Spinal cord (tissue), 9 donors: ENCODE measurements at regions not wholly inside any gene's neighbourhood (a gene's known extent, or its start where the extent isn't known, plus 50 kb on each side); places are given as distances from the start of the nearest gene placed in this dataset.
A peak's percentile ranks its signal among the peaks of the same experiment; 100 is the strongest.
"Not testable (repeated sequence)": the region's sequence is repeated elsewhere in the genome, so short reads cannot be mapped to it uniquely, and the experiment has no call there.

Source experiments
- DNase-seq, 6 donors: peaks; one replicate each; pipeline versions ENCODE4 v3.0.0 to v3.0.0-alpha.2; 2013 to 2015; ENCODE audit warnings: low spot score in 6 of 6, low read depth in 4 of 6
- H3K27ac ChIP-seq: one replicate; pipeline ENCODE4 v1.5.1; 2013; ENCODE audit warnings: low read depth, low read length, control low read depth
- H3K27me3 ChIP-seq: one replicate; pipeline ENCODE4 v1.6.1; 2013; ENCODE audit warnings: low read length; ENCODE audit not compliant: control insufficient read depth, insufficient read depth
- H3K36me3 ChIP-seq: one replicate; pipeline ENCODE4 v1.6.1; 2013; ENCODE audit warnings: low read length; ENCODE audit not compliant: control insufficient read depth, insufficient read depth
- H3K4me1 ChIP-seq: one replicate; pipeline ENCODE4 v1.6.1; 2013; ENCODE audit warnings: low read length; ENCODE audit not compliant: control insufficient read depth, insufficient read depth
- H3K4me3 ChIP-seq: one replicate; pipeline ENCODE4 v1.5.1; 2013; ENCODE audit warnings: low read depth, low read length, control low read depth
- H3K9me3 ChIP-seq: one replicate; pipeline ENCODE4 v1.6.1; 2013; ENCODE audit warnings: low read length; ENCODE audit not compliant: control insufficient read depth, insufficient read depth
- WGBS: methylation state at CpG from one replicate; pipeline ENCODE4 v1.1.5; 2013; ENCODE audit warnings: missing lambda C conversion rate; ENCODE audit not compliant: insufficient coverage; 5-methylcytosine and 5-hydroxymethylcytosine counted together
- donor health status: healthy.

GRCh38 chr13:46472384-46472783 lies 80.6 kb upstream of the LRCH1 start:
- H3K9me3 ChIP-seq: no peaks in the 10 kb centered on the region
- WGBS: 93% methylated on average over 4 of the region's 5 CpGs
- no peaks in the 10 kb centered on the region for H3K36me3 ChIP-seq

GRCh38 chr13:46469699-46470098 lies 82.6 kb upstream of the RUBCNL start:
- 97% methylated on average over 5 of the region's 12 CpGs for WGBS
- not testable (repeated sequence) for H3K27me3 ChIP-seq, DNase-seq, H3K9me3 ChIP-seq, H3K4me3 ChIP-seq, H3K36me3 ChIP-seq, H3K27ac ChIP-seq
- peaks cover 10% of the 10 kb centered on the region for H3K4me1 ChIP-seq

More at GRCh38 chr13:46472384-46472783, 80.6 kb upstream of the LRCH1 start:
- no peak for DNase-seq
- no peaks in the 10 kb centered on the region for H3K27me3 ChIP-seq
- H3K27ac ChIP-seq: no peak overlapping the region
- peaks cover 5% of the 10 kb centered on the region for H3K4me1 ChIP-seq
- no peak overlapping the region for H3K4me3 ChIP-seq

- no peak overlapping the region for H3K27ac ChIP-seq
- no peaks in the 10 kb centered on the region for H3K36me3 ChIP-seq
- H3K4me1 ChIP-seq: peaks cover 10% of the 10 kb centered on the region
- H3K27me3 ChIP-seq: no peaks in the 10 kb centered on the region
- no peak overlapping the region for H3K4me3 ChIP-seq
- WGBS: no CpG with 5 or more reads among the region's 2 CpGs
- peak in 2 of 6 donors; percentile 35 to 54 for DNase-seq
- H3K9me3 ChIP-seq: no peaks in the 10 kb centered on the region
Measured at GRCh38 chr13:46468570-46469463, 81.8 kb upstream of the RUBCNL start.

GRCh38 chr13:46467694-46468093 lies 80.6 kb upstream of the RUBCNL start:
- 61% methylated on average over 5 of the region's 10 CpGs for WGBS
- not testable (repeated sequence) for DNase-seq, H3K27ac ChIP-seq, H3K9me3 ChIP-seq, H3K27me3 ChIP-seq, H3K36me3 ChIP-seq, H3K4me3 ChIP-seq
- peaks cover 10% of the 10 kb centered on the region for H3K4me1 ChIP-seq

- WGBS: 81% methylated on average over 6 of the region's 7 CpGs
- DNase-seq: not testable (repeated sequence)
Measured at GRCh38 chr13:46466074-46466473, 79.0 kb upstream of the RUBCNL start.

GRCh38 chr13:46463719-46464118 lies 76.7 kb upstream of the RUBCNL start:
- no peaks in the 10 kb centered on the region for H3K9me3 ChIP-seq
- peaks cover 10% of the 10 kb centered on the region for H3K4me1 ChIP-seq
- H3K36me3 ChIP-seq: no peaks in the 10 kb centered on the region
- no peak overlapping the region for H3K4me3 ChIP-seq
- no peak for DNase-seq
- no peaks in the 10 kb centered on the region for H3K27me3 ChIP-seq
- 100% methylated on average over 3 of the region's 23 CpGs for WGBS
- no peak overlapping the region for H3K27ac ChIP-seq

More at GRCh38 chr13:46466074-46466473, 79.0 kb upstream of the RUBCNL start:
- H3K9me3 ChIP-seq, H3K27ac ChIP-seq, H3K27me3 ChIP-seq, H3K36me3 ChIP-seq, H3K4me3 ChIP-seq: not testable (repeated sequence)
- H3K4me1 ChIP-seq: peaks cover 10% of the 10 kb centered on the region

GRCh38 chr13:46460223-46460622 lies 73.2 kb upstream of the RUBCNL start:
- not testable (repeated sequence) for H3K9me3 ChIP-seq, H3K4me1 ChIP-seq, H3K27me3 ChIP-seq, H3K36me3 ChIP-seq, H3K27ac ChIP-seq, DNase-seq, H3K4me3 ChIP-seq
- no CpG with 5 or more reads among the region's 4 CpGs for WGBS

GRCh38 chr13:46457255-46457654 lies 70.2 kb upstream of the RUBCNL start:
- H3K27ac ChIP-seq, H3K4me3 ChIP-seq, H3K9me3 ChIP-seq, DNase-seq, H3K4me1 ChIP-seq, H3K36me3 ChIP-seq, H3K27me3 ChIP-seq: not testable (repeated sequence)
- no CpG with 5 or more reads among the region's 2 CpGs for WGBS

- H3K27ac ChIP-seq, H3K36me3 ChIP-seq, DNase-seq, H3K9me3 ChIP-seq, H3K4me3 ChIP-seq, H3K4me1 ChIP-seq, H3K27me3 ChIP-seq: not testable (repeated sequence)
- no CpG with 5 or more reads among the region's 4 CpGs for WGBS
Measured at GRCh38 chr13:46455924-46456323, 68.9 kb upstream of the RUBCNL start.

- H3K27me3 ChIP-seq, H3K27ac ChIP-seq, H3K4me3 ChIP-seq, H3K4me1 ChIP-seq, DNase-seq, H3K9me3 ChIP-seq, H3K36me3 ChIP-seq: not testable (repeated sequence)
- WGBS: no CpG with 5 or more reads among the region's 3 CpGs
Measured at GRCh38 chr13:46451145-46451544, 64.1 kb upstream of the RUBCNL start.
